ENCODE measurements at regions not wholly inside any gene's neighbourhood (a gene's known extent, or its start where the extent isn't known, plus 50 kb on each side); places are given as distances from the start of the nearest gene placed in this dataset.

- Histone ChIP-seq H3K4me2 (replicated peaks; ENCODE audit: low read depth, low read length, poor library complexity, severe bottlenecking) (no peak overlapping the region), H3K79me2 (ENCODE audit: control insufficient read depth, insufficient read depth, low read length) (no peaks in the 10 kb centered on the region)
- no peak overlapping the region for H3K4me3 Mint-ChIP-seq
Measured at GRCh38 chr12:126483145-126484068, 1418.2 kb downstream of the AACS start.

More at GRCh38 chr12:126483145-126484068, 1418.2 kb downstream of the AACS start:
- TF ChIP-seq CTCF (IDR thresholded peaks at IDR 0.05) (no peak), EZH2 (IDR thresholded peaks at IDR 0.05; ENCODE audit: borderline replicate concordance, insufficient read depth, low read depth, low read length, poor library complexity, severe bottlenecking) (no peak)
- ATAC-seq (ENCODE audit: low read depth): no peak
- Histone ChIP-seq H3K4me3 (ENCODE audit: control extremely low read depth in 1 of 5, extremely low read depth in 1 of 5, insufficient read depth in 1 of 5, low read depth in 2 of 5, low read length in 4 of 5) (no peak overlapping the region), H3K4me1 (ENCODE audit: control insufficient read depth in 2 of 2, insufficient read depth in 2 of 2, low read length in 2 of 2) (no peaks in the 10 kb centered on the region), H3K9me3 (ENCODE audit: control extremely low read depth in 1 of 3, control insufficient read depth in 2 of 3, insufficient read depth in 1 of 3, low read length in 2 of 3) (peaks cover 0 to 9% (median 0%) of the 10 kb centered on the region in 3 donors), H2AFZ (ENCODE audit: insufficient read depth, low read depth, low read length, poor library complexity, severe bottlenecking) (no peak overlapping the region), H3K27me3 (replicated peaks in 1 of 4; ENCODE audit: control extremely low read depth in 1 of 4, control insufficient read depth in 3 of 4, insufficient read depth in 4 of 4, low read length in 3 of 4) (no peaks in the 10 kb centered on the region), H4K20me1 (ENCODE audit: control insufficient read depth, insufficient read depth, low read length, poor library complexity, severe bottlenecking) (no peaks in the 10 kb centered on the region), H3K36me3 (replicated peaks in 1 of 2; ENCODE audit: control extremely low read depth in 1 of 2, control insufficient read depth in 1 of 2, extremely low read depth in 1 of 2, insufficient read depth in 2 of 2, low read length in 1 of 2) (no peaks in the 10 kb centered on the region), H3K9ac (ENCODE audit: low read length) (no peak overlapping the region), H3K27ac (ENCODE audit: low read length in 2 of 2) (no peak overlapping the region)
- ChIA-PET CTCF (no interaction called here), POLR2A (no interaction called here)
- no peak for DNase-seq
- Mint-ChIP-seq H3K27ac (no peak overlapping the region), H3K27me3 (no peaks in the 10 kb centered on the region), H3K9me3 (ENCODE audit: insufficient read depth) (no peaks in the 10 kb centered on the region), H3K4me1 (no peaks in the 10 kb centered on the region)
- intact Hi-C loops (cut with micrococcal nuclease): no loop called here
- WGBS (ENCODE audit: insufficient coverage): 99% methylated on average over 9 of the region's 17 CpGs

Measured in B cell (primary cell).